Dermis microvascular lymphatic vessel endothelial cell (primary cell): ENCODE measurements at regions not wholly inside any gene's neighbourhood (a gene's known extent, or its start where the extent isn't known, plus 50 kb on each side); places are given as distances from the start of the nearest gene placed in this dataset.
A peak's percentile ranks its signal among the peaks of the same experiment; 100 is the strongest.

Source experiments
- DNase-seq, 2 donors: peaks; one replicate each; pipeline versions ENCODE4 v3.0.0 to v3.0.0-alpha.2; 2010; ENCODE audit warnings: low read depth in 2 of 2

DNA sequence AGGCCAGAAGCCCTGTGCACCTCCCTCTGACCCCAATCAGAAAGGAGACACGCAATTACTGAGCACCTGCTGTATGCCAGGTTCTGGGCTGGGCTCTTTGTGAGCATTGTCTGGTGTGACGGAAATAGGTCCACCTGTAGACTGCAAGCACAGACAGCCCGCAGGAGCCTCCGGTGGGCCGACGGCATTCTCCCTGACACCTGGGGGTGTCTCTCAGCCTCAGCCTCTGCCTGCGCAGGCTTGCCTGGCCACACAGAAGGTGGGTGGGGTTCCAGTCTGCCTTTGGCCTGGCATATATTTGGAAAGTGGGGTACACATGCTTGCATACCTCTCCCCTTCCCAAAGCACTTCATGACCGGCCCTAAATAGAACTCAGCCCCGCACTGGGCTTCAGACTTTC lies 129.3 kb downstream of the BUD13 start:
- DNase-seq = no peak

GRCh38 chr11:116642902-116643301 lies 129.9 kb downstream of the BUD13 start:
- DNase-seq = no peak

- DNase-seq = no peak
Observed at GRCh38 chr11:116642481-116642880, 130.3 kb downstream of the BUD13 start.

DNA sequence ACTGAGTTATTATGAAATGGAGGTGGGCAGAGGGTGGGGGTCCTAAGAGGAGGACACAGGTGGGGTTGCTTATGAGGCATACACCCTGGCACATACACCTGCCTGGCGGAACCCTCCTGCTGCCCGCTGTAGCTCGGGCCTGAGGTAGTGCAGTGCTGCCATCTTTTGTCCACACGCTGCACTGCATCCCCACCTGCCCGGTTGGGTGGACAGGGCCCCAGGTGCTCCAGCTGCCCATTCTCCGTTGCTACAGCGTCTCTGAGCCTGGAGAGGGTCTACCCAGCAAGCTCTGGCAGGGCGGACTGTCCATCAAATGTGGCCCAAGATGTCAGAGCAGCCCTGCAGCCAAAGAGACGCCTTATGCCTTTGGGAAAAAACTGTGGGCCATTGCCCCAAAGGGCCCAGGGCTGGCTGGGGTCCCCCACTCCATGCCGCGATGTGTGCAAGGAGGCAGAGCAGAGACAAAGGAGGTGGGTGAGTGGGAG lies 131.2 kb downstream of the BUD13 start:
- DNase-seq = peak; percentile 16 to 49

DNA sequence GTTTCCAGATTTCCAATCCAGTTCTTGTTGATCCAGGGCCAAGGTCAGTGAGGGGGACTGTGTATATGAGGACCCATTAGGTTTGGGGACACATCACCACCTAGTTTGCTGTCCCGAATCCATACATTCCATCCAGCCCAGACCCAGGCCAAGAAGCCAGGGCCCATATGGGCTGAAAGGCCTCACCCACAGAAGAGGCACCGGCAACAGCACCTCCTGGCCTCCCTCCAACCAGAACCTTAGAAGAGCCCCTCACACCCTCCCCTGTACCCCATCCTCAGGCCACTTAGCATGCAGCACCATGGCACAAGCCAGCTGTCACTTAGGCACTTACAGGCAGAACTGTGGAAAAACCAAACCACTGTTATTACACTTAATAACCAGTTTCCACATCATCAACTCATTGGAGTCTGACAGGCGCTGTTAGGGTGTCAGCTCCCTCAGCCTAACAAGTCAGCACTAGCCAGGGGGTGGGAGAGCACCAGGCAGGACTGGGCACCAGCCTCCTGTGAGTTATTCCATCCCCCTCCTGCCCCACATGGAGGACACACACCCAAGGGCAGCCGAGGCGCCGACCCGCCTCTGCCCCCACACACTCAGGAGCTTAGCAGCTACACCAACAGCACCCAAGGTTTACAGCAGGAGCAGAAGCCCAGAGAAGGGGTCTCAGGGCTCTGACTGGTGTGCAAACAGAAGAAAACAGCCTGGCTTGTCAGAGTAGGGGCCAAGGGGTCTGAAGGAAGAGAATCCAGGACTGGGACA lies 132.0 kb downstream of the BUD13 start:
- no peak for DNase-seq

DNA sequence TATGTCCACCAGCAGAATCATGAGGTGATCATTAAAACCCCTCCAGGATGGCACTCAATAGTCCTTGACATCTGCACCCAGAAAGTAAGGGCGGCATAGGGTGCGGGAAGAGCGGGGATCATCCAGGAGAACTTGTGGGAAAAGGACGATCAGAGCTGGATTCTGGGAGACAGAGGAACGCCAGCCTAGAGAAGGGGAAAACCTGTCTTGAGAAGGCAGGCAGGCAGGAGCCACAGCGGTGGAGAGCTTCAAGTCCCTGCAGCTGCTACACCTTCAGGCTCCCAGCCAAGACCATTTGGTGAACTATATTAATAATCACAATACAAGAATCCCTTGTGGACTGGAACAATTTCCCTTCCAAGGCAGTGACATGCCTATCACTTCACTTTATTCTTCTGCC lies 134.3 kb downstream of the BUD13 start:
- no peak for DNase-seq

GRCh38 chr11:116637766-116638165 lies 135.0 kb downstream of the BUD13 start:
- DNase-seq = no peak

DNA sequence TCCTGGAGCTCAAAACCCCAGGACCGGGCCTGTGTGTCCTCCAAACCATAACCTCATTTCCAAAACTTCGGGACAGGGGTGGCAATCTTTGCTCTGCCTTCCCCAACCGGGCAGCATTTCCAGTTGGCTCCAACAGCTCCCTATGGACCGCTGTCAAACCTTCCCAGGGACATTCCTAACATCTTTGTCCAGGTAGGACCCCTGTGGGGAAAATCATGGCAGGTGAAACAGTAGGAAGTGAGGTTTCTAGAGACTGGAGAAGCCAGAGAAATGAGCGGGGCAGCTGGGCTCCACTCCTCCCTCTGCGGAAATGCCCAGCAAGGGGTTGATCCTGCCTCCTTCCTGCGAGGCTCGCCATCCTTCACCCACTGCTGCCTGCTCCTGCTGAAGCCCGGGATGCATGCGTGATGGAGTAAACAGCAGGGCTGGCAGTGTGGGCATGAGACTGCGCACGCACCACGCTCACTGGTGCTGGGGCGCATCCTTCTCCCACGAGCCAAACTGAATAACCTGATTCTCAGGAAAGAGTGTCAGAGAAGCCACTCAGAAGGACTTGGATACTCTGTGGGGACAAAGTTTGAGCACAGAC lies 136.4 kb downstream of the BUD13 start:
- DNase-seq = no peak

- DNase-seq = no peak
Observed at GRCh38 chr11:116631201-116631600, 141.6 kb downstream of the BUD13 start.

- no peak for DNase-seq
Observed at GRCh38 chr11:116618461-116618860, 154.3 kb downstream of the BUD13 start.

DNA sequence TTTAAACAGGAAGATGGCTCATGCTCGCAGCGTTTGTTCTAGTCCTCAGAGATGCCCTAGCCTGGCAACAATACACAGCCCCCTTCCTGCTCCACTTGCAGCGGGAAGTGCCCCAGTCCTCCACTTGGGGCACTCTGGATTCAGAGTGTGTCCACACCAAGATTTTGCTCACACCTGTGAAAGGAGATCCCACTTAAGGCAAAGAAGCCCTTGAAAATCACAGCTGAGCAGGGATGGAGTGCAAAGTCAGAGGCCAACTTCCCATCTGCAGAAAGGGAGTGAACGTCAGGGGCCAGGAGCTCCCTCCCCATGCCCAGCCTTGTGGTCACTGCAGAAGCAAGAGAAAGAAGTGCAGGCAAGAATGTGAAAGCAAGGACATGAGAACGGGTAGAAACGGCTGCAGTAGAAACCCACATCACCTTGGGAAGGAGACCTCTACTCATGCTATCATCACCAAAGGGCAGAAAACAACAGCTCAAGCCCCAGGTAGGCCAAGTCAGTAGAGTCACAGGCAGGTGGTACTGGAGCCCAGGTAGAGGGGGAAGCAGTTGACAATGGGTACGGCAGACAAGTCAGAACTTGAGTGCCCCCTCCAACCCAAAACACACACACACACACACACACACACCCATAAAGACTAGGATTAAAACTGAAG lies 157.4 kb downstream of the BUD13 start:
- DNase-seq = no peak

GRCh38 chr11:116614306-116615210 lies 158.2 kb downstream of the BUD13 start:
- DNase-seq = no peak

DNA sequence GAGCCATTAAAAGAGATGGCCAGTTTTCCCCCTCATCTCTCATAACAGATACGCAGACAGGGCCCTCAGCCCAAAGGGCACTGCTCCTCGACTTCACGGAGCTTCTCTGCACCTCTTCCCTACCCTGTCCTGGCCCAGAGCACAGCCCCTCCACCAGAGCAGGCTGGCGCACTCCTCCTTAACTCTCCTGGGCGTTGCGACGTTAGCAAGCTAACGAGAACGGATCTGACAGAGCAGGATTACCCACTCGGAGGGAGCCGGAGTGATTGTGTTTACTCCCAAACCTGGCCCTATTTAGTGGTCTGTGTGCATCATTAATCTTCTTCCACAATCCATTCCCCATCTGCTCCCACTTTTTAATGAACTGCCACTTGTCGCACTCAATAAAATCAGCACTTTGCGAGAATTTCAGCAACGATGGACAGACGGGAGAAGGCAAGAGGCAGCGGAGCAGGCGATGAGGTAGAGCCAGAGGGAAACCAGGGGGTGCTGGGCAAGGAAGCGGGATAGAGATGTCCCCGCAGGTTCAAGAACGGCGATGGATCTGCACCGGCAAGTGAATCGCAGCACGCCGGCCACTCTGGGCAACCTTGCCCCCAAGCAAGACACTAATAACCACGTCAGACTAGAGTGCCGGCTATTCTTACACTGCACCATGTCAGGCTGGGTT lies 159.4 kb downstream of the BUD13 start:
- DNase-seq = no peak

DNA sequence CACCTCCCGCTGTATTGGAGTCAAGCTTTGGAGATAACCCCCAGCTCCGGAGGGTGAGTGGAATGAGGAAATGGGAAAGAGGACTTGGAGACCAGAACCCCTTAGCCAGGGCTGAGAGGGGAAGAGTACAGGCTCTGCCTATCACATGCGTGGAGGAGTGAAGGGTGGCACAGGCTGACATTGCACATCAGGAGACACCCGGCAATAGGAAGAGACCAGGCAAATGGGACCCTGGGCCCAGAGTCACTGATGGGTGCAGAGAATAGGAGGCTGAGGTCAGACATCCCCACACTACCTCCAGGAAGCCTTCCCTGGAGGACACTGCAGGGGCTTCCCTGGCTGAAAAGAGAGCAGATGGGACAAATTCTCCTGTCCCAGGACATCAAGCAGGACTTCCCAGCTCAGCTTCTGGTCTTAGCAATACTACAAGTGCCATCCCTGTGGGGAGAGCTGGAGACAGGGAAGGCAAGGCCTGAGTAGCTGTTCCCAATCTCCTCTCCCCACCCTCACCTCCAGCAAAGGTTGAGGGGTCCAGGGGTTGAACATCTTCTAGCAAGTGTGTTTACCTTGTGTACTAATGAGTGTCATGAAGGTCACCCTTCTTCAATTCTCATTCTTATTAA lies 160.7 kb downstream of the BUD13 start:
- no peak for DNase-seq

- DNase-seq = no peak
Observed at GRCh38 chr11:116610190-116610589, 162.6 kb downstream of the BUD13 start.

- DNase-seq = no peak
Observed at GRCh38 chr11:116607027-116607426, 165.8 kb downstream of the BUD13 start.

- DNase-seq = peak; percentile 22 to 68
Observed at GRCh38 chr11:116605543-116606459, 167.0 kb downstream of the BUD13 start.

GRCh38 chr11:116603728-116604323 lies 169.0 kb downstream of the BUD13 start:
- no peak for DNase-seq

DNA sequence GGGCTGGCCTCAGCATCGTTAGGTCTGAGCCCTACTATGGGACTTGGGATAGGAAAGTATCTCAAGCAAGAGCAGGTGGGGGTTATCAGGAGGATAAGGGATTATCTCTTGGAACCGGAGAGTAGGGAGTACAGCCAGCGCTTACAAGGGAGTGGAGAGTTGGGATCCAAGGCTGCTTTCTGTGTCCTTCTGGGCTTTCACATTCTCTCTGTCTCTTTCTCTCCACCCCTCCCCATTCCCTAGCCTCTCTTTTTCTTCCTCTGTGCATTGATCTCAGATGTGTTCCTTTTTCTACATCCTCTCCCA lies 170.2 kb downstream of the BUD13 start:
- no peak for DNase-seq
